ENCODE measurements at regions not wholly inside any gene's neighbourhood (a gene's known extent, or its start where the extent isn't known, plus 50 kb on each side); places are given as distances from the start of the nearest gene placed in this dataset.
"Not testable (repeated sequence)": the region's sequence is repeated elsewhere in the genome, so short reads cannot be mapped to it uniquely, and the experiment has no call there.

- Mint-ChIP-seq H3K27me3 (ENCODE audit: low read depth) (peaks cover 13% of the 10 kb centered on the region), H3K27ac (no peak overlapping the region), H3K4me3 (no peak overlapping the region), H3K36me3 (no peaks in the 10 kb centered on the region), H3K9me3 (no peaks in the 10 kb centered on the region), H3K4me1 (no peaks in the 10 kb centered on the region)
- DNase-seq (ENCODE audit: low spot score in 2 of 2, unreplicated experiment in 2 of 2): no peak
- no peak for TF ChIP-seq CTCF (IDR thresholded peaks at IDR 0.05; ENCODE audit: unreplicated experiment)
These were observed 178.0 kb downstream of the ABCC12 start for GRCh38 chr16:47977802-47978201.

- DNase-seq (ENCODE audit: low spot score in 2 of 2, unreplicated experiment in 2 of 2): no peak
- H3K36me3 Mint-ChIP-seq: no peaks in the 10 kb centered on the region
- H3K4me3 Mint-ChIP-seq: no peak overlapping the region
- TF ChIP-seq CTCF (IDR thresholded peaks at IDR 0.05; ENCODE audit: unreplicated experiment): no peak
- no peaks in the 10 kb centered on the region for H3K4me1 Mint-ChIP-seq
- no peak overlapping the region for H3K27ac Mint-ChIP-seq
- H3K27me3 Mint-ChIP-seq (ENCODE audit: low read depth): peaks cover 13% of the 10 kb centered on the region
- no peaks in the 10 kb centered on the region for H3K9me3 Mint-ChIP-seq
These were observed 179.1 kb downstream of the ABCC12 start for GRCh38 chr16:47976636-47977210.

- H3K36me3 Mint-ChIP-seq; H3K4me1 Mint-ChIP-seq; DNase-seq (ENCODE audit: low spot score in 2 of 2, unreplicated experiment in 2 of 2); H3K9me3 Mint-ChIP-seq; H3K27ac Mint-ChIP-seq; H3K4me3 Mint-ChIP-seq: not testable (repeated sequence)
- peaks cover 14% of the 10 kb centered on the region for H3K27me3 Mint-ChIP-seq (ENCODE audit: low read depth)
These were observed 180.8 kb downstream of the ABCC12 start for GRCh38 chr16:47974971-47975370.

GRCh38 chr16:47973552-47973951, 182.2 kb downstream of the ABCC12 start:
- Mint-ChIP-seq H3K27me3 (ENCODE audit: low read depth) (peaks cover 11% of the 10 kb centered on the region), H3K27ac (no peak overlapping the region), H3K9me3 (no peaks in the 10 kb centered on the region), H3K4me1 (no peaks in the 10 kb centered on the region), H3K36me3 (no peaks in the 10 kb centered on the region), H3K4me3 (no peak overlapping the region)
- TF ChIP-seq CTCF (IDR thresholded peaks at IDR 0.05; ENCODE audit: unreplicated experiment): no peak
- DNase-seq (ENCODE audit: low spot score in 2 of 2, unreplicated experiment in 2 of 2): no peak

GRCh38 chr16:47972246-47972985, 183.4 kb downstream of the ABCC12 start:
- no peak for DNase-seq (ENCODE audit: low spot score in 2 of 2, unreplicated experiment in 2 of 2)
- no peaks in the 10 kb centered on the region for H3K4me1 Mint-ChIP-seq
- H3K9me3 Mint-ChIP-seq: no peaks in the 10 kb centered on the region
- no peak for TF ChIP-seq CTCF (IDR thresholded peaks at IDR 0.05; ENCODE audit: unreplicated experiment)
- H3K27me3 Mint-ChIP-seq (ENCODE audit: low read depth): peaks cover 5% of the 10 kb centered on the region
- no peaks in the 10 kb centered on the region for H3K36me3 Mint-ChIP-seq
- no peak overlapping the region for H3K4me3 Mint-ChIP-seq
- H3K27ac Mint-ChIP-seq: no peak overlapping the region

- H3K4me3 Mint-ChIP-seq: no peak overlapping the region
- H3K36me3 Mint-ChIP-seq: no peaks in the 10 kb centered on the region
- H3K27ac Mint-ChIP-seq: no peak overlapping the region
These were observed 184.6 kb downstream of the ABCC12 start for GRCh38 chr16:47971225-47971624.

More at GRCh38 chr16:47971225-47971624, 184.6 kb downstream of the ABCC12 start:
- Mint-ChIP-seq H3K27me3 (ENCODE audit: low read depth) (peaks cover 5% of the 10 kb centered on the region), H3K9me3 (no peaks in the 10 kb centered on the region), H3K4me1 (no peaks in the 10 kb centered on the region)
- no peak for TF ChIP-seq CTCF (IDR thresholded peaks at IDR 0.05; ENCODE audit: unreplicated experiment)
- no peak for DNase-seq (ENCODE audit: low spot score in 2 of 2, unreplicated experiment in 2 of 2)
